Activated CD8-positive, alpha-beta memory T cell treated with anti-CD3 and anti-CD28 coated beads, Interleukin-2, amount 50 U/mL, for 48 hours (primary cell): ENCODE measurements at regions not wholly inside any gene's neighbourhood (a gene's known extent, or its start where the extent isn't known, plus 50 kb on each side); places are given as distances from the start of the nearest gene placed in this dataset.
"Not testable (repeated sequence)": the region's sequence is repeated elsewhere in the genome, so short reads cannot be mapped to it uniquely, and the experiment has no call there.

Source experiments
- DNase-seq: peaks from one replicate; pipeline ENCODE4 v3.0.0-alpha.2; 2020

- DNase-seq, result no peak
These were observed 91.5 kb upstream of the RPS6KA2 start for GRCh38 chr6:166718516-166718915.

DNA sequence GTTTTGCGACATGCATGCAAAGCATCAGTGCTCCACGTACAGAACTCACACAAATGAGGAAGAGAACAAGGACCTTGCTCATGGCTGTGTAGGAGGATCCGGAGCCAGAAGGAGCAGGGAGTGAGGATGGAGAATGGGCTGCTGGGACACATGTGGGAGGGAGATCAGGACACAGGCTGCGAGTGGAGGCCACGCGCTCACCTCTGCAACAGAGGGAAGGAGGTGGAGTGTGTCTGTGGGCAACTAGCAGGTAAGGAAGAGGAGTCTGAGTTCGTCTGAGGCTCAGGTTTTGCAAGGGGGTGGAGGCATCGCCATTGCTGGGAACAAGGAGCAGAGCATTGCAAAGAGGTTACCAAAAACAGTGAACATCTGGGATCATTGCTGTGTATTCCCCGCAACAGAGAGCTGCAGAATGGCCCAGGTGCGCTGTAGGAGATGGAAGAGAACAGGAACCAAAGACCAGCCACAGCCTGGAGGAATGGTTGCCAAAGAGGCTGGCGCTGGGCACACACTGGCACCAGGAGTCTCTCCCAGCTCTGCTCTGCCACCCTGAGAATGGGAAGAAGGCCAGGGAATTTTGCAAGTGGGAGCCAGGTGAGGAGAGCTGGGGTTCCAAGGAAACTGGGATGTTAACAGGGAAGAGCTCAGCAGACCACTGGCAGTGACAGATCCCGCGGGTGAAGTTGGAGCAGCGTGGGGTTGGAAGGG is 90.0 kb upstream of the RPS6KA2 start:
- no peak for DNase-seq

DNA sequence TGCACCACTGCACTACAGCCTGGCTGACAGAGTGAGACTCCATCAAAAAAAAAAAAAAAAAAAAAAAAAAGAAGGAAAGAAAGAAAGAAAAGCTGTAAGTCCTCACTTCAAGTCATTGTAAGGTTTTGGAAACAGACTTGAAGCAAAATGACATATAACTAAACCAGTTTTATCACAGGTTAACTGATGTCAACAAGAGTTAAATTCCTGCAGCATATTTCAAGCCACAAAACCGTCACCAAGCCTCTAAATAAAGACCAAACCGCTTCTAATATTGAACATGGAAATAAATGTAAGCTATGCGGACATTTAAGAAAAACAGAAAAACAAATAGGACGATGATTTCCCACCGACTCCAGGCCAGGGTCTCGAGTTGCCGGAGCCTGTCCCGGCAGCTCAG is 88.9 kb upstream of the RPS6KA2 start:
- no peak for DNase-seq

GRCh38 chr6:166715065-166715464 is 88.0 kb upstream of the RPS6KA2 start:
- DNase-seq, result no peak

DNA sequence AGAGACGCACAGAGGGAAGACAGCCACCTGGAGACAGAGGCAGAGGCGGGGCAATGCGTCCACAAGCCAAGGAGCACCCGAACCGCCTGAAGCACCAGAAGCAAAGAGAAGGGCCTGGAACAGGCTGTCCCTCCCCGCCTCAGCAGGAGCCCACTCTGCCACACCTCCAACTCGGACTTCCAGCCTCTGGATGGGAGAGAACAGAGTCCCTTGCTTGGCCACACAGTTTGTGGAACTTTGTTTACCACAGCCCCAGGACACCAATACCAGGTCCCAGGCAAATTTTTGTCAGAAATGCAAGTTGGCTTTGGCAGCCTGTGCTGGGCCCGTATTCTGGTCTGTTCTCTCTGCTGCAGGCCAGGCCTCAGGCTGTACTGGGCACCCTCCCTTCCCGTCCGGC is 87.5 kb upstream of the RPS6KA2 start:
- no peak for DNase-seq

- no peak for DNase-seq
These were observed 87.1 kb upstream of the RPS6KA2 start for GRCh38 chr6:166714187-166714510.

DNA sequence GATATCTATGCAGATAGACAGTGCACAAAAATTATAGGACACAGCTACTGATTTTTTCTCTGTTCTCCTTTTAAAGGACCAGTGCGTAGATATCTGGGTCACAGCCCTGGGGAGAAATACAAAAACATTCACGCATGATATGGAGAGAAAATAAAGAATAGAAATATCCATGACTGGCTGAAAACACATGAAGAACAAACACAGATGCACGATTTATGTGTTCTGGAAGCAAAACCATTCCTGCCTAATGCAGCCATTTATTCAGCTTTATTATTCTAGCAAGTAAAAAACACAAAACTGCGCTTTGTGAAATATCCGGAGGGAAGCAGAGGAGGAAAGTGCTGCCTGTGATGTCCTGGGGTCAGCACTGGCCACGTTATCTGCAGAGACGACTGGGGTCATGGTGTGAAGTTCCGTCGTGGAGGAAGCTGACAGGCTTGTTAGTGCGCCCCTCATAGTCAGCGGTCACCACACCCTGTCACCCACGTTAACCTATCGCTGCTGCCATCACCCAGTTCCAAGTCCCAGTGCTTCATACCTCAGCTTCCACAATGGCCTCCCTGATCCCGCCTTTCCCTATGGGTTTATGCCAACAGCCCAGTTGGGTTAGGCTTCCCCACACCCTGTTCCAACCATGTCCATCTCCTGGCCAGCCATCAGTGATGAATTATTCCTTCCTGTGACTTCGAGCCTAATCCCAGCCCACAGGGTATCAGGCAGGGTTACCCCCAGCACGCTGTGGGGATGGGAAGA is 86.6 kb upstream of the RPS6KA2 start:
- DNase-seq, result no peak

- no peak for DNase-seq
These were observed 85.5 kb upstream of the RPS6KA2 start for GRCh38 chr6:166712286-166713228.

DNA sequence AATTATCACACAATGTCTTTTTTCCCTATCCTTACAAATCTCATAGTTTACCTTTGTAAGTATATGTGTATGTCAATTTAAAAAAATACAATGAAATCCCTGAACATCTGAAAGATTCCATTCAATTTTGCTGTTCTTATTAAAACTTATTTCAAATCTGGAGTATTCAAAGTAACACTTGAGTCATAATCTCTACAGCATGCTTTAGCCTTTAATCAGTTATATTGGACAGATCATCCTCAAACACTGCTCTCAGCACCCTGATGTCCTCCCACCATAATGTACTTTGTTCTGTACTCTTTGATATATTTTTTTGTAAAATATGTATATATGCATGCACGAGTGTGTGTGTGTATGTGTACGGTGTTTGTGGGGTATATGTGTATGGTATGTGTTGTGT is 83.0 kb upstream of the RPS6KA2 start:
- DNase-seq, result no peak

DNA sequence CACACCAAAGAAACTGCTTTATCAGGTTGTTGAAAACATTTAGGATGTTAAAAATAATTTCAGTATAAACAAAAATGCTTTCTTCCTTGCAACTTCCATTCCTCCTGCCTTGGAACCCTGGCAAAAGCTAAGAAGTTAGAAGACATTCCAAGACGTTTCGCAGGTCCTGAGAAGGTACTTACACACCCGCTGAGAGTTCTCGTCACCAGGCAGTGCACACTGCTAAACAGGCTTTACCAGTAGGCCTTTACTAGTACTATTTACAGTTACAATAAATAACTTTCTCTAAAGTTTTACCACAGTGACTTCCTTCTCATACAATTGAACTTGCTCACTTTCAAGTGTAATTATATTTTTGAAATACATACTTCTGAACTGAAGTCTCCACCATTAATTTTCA is 81.4 kb upstream of the RPS6KA2 start:
- no peak for DNase-seq

- no peak for DNase-seq
These were observed 80.0 kb upstream of the RPS6KA2 start for GRCh38 chr6:166707045-166707444.

- DNase-seq, result no peak
These were observed 78.0 kb upstream of the RPS6KA2 start for GRCh38 chr6:166705069-166705468.

GRCh38 chr6:166704171-166704570 is 77.1 kb upstream of the RPS6KA2 start:
- no peak for DNase-seq

DNA sequence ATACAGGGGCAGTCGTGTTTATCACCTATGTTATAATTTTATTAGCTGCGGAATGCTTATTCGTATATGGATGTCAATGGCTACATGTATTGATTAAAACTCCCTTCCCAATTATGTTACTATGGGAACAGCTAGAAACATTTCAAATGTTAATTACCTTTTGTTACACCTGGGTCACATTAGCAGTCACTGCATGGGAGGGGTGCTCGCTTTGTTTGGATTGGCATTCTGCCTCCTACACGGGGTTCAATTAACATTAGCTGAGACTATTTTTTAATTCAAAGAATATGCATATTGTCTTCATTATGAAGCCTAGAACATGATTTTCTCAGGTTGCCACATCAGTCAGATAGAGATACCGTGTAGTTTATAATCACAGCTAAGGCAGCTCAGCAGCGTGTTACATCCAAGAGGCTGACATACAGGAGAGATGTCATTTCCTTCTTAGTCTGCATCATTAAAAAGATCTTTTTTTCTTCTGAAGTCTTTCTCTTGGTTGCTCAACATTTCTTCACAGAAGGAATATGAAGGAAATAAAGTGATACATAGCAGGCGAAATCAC is 76.2 kb upstream of the RPS6KA2 start:
- DNase-seq, result no peak

GRCh38 chr6:166701424-166701823 is 74.4 kb upstream of the RPS6KA2 start:
- DNase-seq, result not testable (repeated sequence)

DNA sequence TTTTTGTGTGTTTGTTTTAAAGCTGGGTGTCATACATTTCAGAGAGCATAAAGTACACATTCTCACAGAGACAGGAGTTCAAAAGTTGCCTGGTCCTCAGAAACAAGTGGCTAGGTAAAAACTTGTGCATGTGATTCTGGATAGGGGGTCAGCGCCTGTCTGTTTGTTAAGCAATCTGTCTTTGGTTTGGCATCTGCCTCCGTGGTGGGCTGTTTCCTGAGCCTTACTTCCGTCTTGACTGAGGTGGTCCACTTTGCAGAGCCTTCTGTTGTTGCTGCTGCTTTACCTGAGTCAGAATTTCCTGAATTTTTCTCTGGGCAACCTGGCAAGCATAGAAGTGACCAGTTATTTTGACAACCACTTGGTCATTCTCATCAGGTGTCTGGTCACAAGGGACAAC is 73.8 kb upstream of the RPS6KA2 start:
- DNase-seq, result not testable (repeated sequence)

DNA sequence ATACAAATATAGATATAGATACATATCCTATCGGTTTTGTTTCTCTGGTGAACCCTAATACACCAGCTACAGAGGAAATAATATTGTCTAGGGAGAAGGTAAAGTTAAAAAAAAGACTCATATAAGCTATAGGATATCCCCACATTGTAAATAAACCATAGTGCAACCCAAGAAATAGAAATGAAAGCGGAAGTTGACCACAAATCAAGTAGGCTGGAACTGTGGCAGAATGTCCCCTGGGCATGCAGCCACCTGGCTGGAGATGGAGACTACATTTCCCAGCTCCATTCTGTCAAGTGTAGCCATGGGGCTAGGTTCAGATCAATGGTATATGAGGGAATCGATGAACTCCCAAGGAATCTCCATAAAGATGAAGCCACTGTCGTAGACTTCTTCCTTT is 70.1 kb upstream of the RPS6KA2 start:
- no peak for DNase-seq

- DNase-seq, result no peak
These were observed 66.8 kb upstream of the RPS6KA2 start for GRCh38 chr6:166693880-166694279.

DNA sequence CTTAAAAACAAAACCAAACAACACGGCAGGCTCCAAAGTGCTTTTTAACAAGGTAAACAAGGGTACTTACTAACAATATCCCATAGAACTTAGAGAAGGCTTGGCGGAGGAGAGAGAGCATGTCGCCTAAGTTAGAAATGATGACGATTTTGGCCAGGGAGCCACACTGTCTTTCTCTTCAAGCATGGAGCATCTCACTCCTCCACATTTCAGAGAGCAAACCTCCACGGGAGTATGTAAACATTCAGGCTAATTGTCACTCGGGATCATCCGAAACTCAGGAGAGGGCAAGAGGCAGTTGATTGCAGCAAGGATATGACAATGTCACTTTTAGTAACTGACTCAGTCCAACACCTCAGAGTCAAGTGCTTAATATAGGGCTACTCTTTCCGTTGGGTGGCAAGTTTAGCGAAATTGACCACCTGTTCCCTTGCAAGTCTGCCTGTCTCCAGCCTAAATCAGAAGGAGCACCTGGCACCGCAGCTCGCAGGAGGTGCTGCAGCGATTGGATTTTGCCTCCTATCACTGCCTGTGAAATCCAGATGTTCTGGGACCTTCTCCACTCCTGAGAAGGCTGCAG is 65.8 kb upstream of the RPS6KA2 start:
- DNase-seq, result no peak

GRCh38 chr6:166691746-166692145 is 64.7 kb upstream of the RPS6KA2 start:
- DNase-seq, result no peak

DNA sequence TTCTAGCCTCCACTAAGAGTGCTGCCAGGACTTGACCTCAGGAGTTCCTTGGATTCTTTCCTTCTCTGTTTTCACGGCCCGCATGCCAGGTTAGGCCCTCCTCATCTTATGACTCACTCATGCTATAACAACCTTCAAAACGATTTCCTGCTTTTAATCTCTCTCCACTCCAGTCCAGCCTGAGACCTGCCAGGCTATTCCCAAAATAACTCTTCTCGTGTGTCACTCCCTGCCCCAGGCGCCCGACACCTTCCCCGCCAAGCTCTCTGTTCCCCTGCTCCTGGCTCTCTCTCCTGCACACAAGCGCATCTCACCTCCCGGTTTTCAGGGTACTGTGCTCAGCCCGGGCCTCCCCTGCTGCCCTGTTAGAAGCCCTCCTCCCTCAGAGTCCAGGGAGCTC is 64.1 kb upstream of the RPS6KA2 start:
- no peak for DNase-seq

DNA sequence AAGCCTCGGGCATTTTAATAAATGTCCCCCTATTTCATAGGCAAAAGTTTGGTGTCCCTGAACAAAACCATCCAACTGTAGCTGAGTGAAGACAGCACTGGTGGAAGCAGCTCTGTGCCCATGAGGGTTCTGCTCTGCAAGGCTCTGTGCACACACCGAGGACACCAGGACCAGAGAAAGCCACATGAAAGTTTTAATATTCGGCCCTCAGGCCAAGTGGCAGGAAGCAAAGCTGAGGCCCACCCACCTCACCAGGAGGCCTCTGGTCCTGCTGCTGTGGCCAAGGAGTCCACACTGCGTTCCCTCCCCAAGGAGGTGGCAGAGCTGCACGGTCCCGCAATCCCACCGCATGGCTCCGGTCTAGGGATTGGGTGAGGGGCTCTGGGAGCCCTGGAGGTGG is 62.6 kb upstream of the RPS6KA2 start:
- no peak for DNase-seq

GRCh38 chr6:166688901-166689300 is 61.9 kb upstream of the RPS6KA2 start:
- DNase-seq, result no peak
